H1 (cell line): ENCODE measurements at regions not wholly inside any gene's neighbourhood (a gene's known extent, or its start where the extent isn't known, plus 50 kb on each side); places are given as distances from the start of the nearest gene placed in this dataset.

Experiments used
- CTCF ChIA-PET: fragments of 300-600 bp; sonication (Branson Sonifier 250); formaldehyde crosslinking; loops from one replicate; lab custom pipeline; 2021; ENCODE audit not compliant: partially characterized antibody; lab: Charles Lee
- POLR2A ChIA-PET: fragments of 300-600 bp; sonication (Branson Sonifier 250); formaldehyde crosslinking; loops from one replicate; lab custom pipeline; 2021; ENCODE audit warnings: inconsistent platforms; ENCODE audit not compliant: partially characterized antibody; lab: Charles Lee
- DNase-seq, 2 experiments: peaks; one replicate each; pipeline versions ENCODE4 v3.0.0 to v3.0.0-alpha.2; 2010 to 2022; ENCODE audit warnings: low spot score in 2 of 2, low read depth in 1 of 2, mixed read lengths in 1 of 2
- FAIRE-seq: peaks from 2 replicates; lab custom pipeline; 2011; peaks lifted over from hg19 to GRCh38; lab: Jason Lieb, UNC
- H2AFZ ChIP-seq: 2 replicates; pipeline ENCODE4 v1.8.1; 2012; ENCODE audit warnings: low read length, inconsistent platforms
- H2AK5ac ChIP-seq: 2 replicates; pipeline ENCODE4 v1.6.1; 2013; ENCODE audit warnings: low read depth, low read length
- H2BK120ac ChIP-seq: replicated peaks from 2 replicates; pipeline ENCODE3; 2013; ENCODE audit warnings: low read depth, low read length, inconsistent platforms
- H2BK12ac ChIP-seq: 2 replicates; pipeline ENCODE4 v1.6.1; 2013; ENCODE audit warnings: low read depth, low read length
- H2BK15ac ChIP-seq: 2 replicates; pipeline ENCODE4 v1.6.1; 2013; ENCODE audit warnings: low read length
- H2BK20ac ChIP-seq: 2 replicates; pipeline ENCODE4 v1.6.1; 2013; ENCODE audit warnings: low read length
- H2BK5ac ChIP-seq: 2 replicates; pipeline ENCODE4 v1.6.1; 2013; ENCODE audit warnings: low read depth, low read length
- H3K14ac ChIP-seq: 2 replicates; pipeline ENCODE4 v1.6.1; 2013; ENCODE audit warnings: inconsistent platforms; ENCODE audit not compliant: insufficient read length
- H3K18ac ChIP-seq: 2 replicates; pipeline ENCODE4 v1.6.1; 2013; ENCODE audit warnings: low read length; ENCODE audit errors: extremely low read depth
- H3K23ac ChIP-seq: 2 replicates; pipeline ENCODE4 v1.6.1; 2013; ENCODE audit warnings: inconsistent platforms; ENCODE audit not compliant: insufficient read length
- H3K23me2 ChIP-seq: 2 replicates; pipeline ENCODE4 v1.6.1; 2013; ENCODE audit warnings: low read depth, low read length
- H3K27ac ChIP-seq: 2 replicates; pipeline ENCODE4 v1.6.1; 2011; ENCODE audit warnings: low read depth, low read length, inconsistent platforms
- H3K27me3 ChIP-seq, 4 experiments: replicated peaks in 1 of 4; 1 replicate in 1 of 4; 2 replicates in 3 of 4; pipeline versions ENCODE4 v1.6.1 to v1.8.1; 2011 to 2013; ENCODE audit warnings: low read length in 3 of 4, mild to moderate bottlenecking in 3 of 4, inconsistent platforms in 2 of 4, mixed read lengths in 2 of 4, moderate library complexity in 1 of 4; ENCODE audit not compliant: control insufficient read depth in 3 of 4, insufficient read depth in 3 of 4; ENCODE audit errors: extremely low read depth in 1 of 4
- H3K36me3 ChIP-seq, 4 experiments: 2 replicates each; pipeline versions ENCODE4 v1.6.1 to v1.8.1; 2011 to 2013; ENCODE audit warnings: mild to moderate bottlenecking in 4 of 4, low read length in 3 of 4, moderate library complexity in 2 of 4, control low read depth in 1 of 4, inconsistent platforms in 1 of 4; ENCODE audit not compliant: insufficient read depth in 4 of 4, control insufficient read depth in 2 of 4
- H3K4ac ChIP-seq: replicated peaks from 2 replicates; pipeline ENCODE3; 2013; ENCODE audit warnings: low read length, low read depth, mixed read lengths, inconsistent platforms; ENCODE audit not compliant: insufficient read length
- H3K4me1 ChIP-seq, 4 experiments: replicated peaks in 1 of 4; 1 replicate in 1 of 4; 2 replicates in 3 of 4; pipeline versions ENCODE4 v1.6.1 to v1.8.1; 2011 to 2013; ENCODE audit warnings: low read length in 3 of 4, inconsistent platforms in 2 of 4, mixed read lengths in 1 of 4; ENCODE audit not compliant: insufficient read depth in 4 of 4, control insufficient read depth in 3 of 4
- H3K4me2 ChIP-seq, 2 experiments: 2 replicates each; pipeline versions ENCODE4 v1.6.1 to v1.8.1; 2011 to 2013; ENCODE audit warnings: low read depth in 2 of 2, low read length in 2 of 2, control low read depth in 1 of 2, inconsistent platforms in 1 of 2, mild to moderate bottlenecking in 1 of 2; ENCODE audit not compliant: insufficient read depth in 1 of 2
- H3K4me3 ChIP-seq, 4 experiments: fragments of 200-600, 300-600 bp in 1 of 4; sonication (generic), shearing (Covaris generic), sonication (Bioruptor Twin) in 1 of 4; 2 replicates each; pipeline versions ENCODE4 v1.5.1 to v1.8.1; 2011 to 2016; ENCODE audit warnings: low read length in 4 of 4, low read depth in 3 of 4, control low read depth in 2 of 4, inconsistent platforms in 2 of 4, mild to moderate bottlenecking in 2 of 4, mixed read lengths in 1 of 4, moderate library complexity in 1 of 4; ENCODE audit not compliant: insufficient read depth in 2 of 4; ENCODE audit errors: extremely low read depth in 1 of 4
- H3K56ac ChIP-seq: replicated peaks from 2 replicates; pipeline ENCODE3; 2013; ENCODE audit warnings: low read depth, mild to moderate bottlenecking, mixed read lengths, low read length, inconsistent platforms; ENCODE audit not compliant: insufficient read length
- H3K79me1 ChIP-seq: 2 replicates; pipeline ENCODE4 v1.6.1; 2013; ENCODE audit warnings: low read depth, low read length, control low read depth
- H3K79me2 ChIP-seq, 2 experiments: 2 replicates each; pipeline versions ENCODE4 v1.6.1 to v1.8.1; 2012 to 2013; ENCODE audit warnings: low read length in 2 of 2, mild to moderate bottlenecking in 2 of 2, inconsistent platforms in 1 of 2; ENCODE audit not compliant: insufficient read depth in 2 of 2, control insufficient read depth in 1 of 2
- H3K9ac ChIP-seq, 4 experiments: replicated peaks in 1 of 4; 1 replicate in 1 of 4; 2 replicates in 3 of 4; pipeline versions ENCODE4 v1.6.1 to v1.8.1; 2011 to 2013; ENCODE audit warnings: low read depth in 3 of 4, low read length in 3 of 4, control low read depth in 2 of 4, mild to moderate bottlenecking in 2 of 4, moderate library complexity in 2 of 4, inconsistent platforms in 1 of 4; ENCODE audit errors: extremely low read depth in 1 of 4
- H3K9me3 ChIP-seq, 2 experiments: 2 replicates each; pipeline versions ENCODE4 v1.6.1 to v1.8.1; 2012 to 2013; ENCODE audit warnings: mild to moderate bottlenecking in 2 of 2, moderate library complexity in 2 of 2, control low read depth in 1 of 2, inconsistent platforms in 1 of 2, low read depth in 1 of 2, low read length in 1 of 2, mixed read lengths in 1 of 2; ENCODE audit not compliant: insufficient read depth in 2 of 2
- H4K20me1 ChIP-seq, 2 experiments: replicated peaks in 1 of 2; 2 replicates each; pipeline versions ENCODE3 to v1.8.1; 2011 to 2013; ENCODE audit warnings: inconsistent platforms in 2 of 2, low read length in 2 of 2, mild to moderate bottlenecking in 1 of 2; ENCODE audit not compliant: insufficient read depth in 2 of 2, control insufficient read depth in 1 of 2
- H4K5ac ChIP-seq: 2 replicates; pipeline ENCODE4 v1.6.1; 2013; ENCODE audit warnings: low read length, low read depth, mixed read lengths, inconsistent platforms; ENCODE audit not compliant: insufficient read length
- H4K8ac ChIP-seq: 2 replicates; pipeline ENCODE4 v1.8.0; 2013; ENCODE audit warnings: mild to moderate bottlenecking, moderate library complexity, low read length, inconsistent platforms; ENCODE audit not compliant: insufficient read depth; ENCODE audit errors: extremely low read depth
- H4K91ac ChIP-seq: replicated peaks from 2 replicates; pipeline ENCODE3; 2013; ENCODE audit warnings: low read length, mixed read lengths, inconsistent platforms; ENCODE audit not compliant: insufficient read length
- ATF3 ChIP-seq: IDR thresholded peaks from 2 replicates; pipeline ENCODE4 v1.6.1; 2011; ENCODE audit warnings: low read depth, mild to moderate bottlenecking, low read length; ENCODE audit not compliant: insufficient read depth
- GABPA ChIP-seq: IDR thresholded peaks from 2 replicates; pipeline ENCODE4 v1.6.1; 2011; ENCODE audit warnings: mild to moderate bottlenecking, low read length, moderate library complexity, borderline replicate concordance; ENCODE audit not compliant: insufficient read depth
- HDAC2 ChIP-seq, 2 experiments: fragments of 300-600 bp in 1 of 2; sonication (generic) in 1 of 2; IDR thresholded peaks; 2 replicates each; pipeline ENCODE4 v1.6.1; 2011 to 2012; ENCODE audit warnings: low read depth in 2 of 2, low read length in 2 of 2, mild to moderate bottlenecking in 2 of 2, moderate library complexity in 2 of 2, borderline replicate concordance in 1 of 2, inconsistent platforms in 1 of 2
- JUND ChIP-seq: IDR thresholded peaks from 2 replicates; pipeline ENCODE4 v1.6.1; 2011; ENCODE audit warnings: mild to moderate bottlenecking, improper control_type of control experiment, low read length
- POLR2A ChIP-seq, 2 experiments: IDR thresholded peaks; 1 replicate in 1 of 2; 2 replicates in 1 of 2; pipeline ENCODE4 v1.6.1; 2011; ENCODE audit warnings: low read depth in 2 of 2, low read length in 2 of 2, mild to moderate bottlenecking in 2 of 2; ENCODE audit errors: control extremely low read depth in 1 of 2
- SAP30 ChIP-seq: fragments of 300-600 bp; sonication (generic); IDR thresholded peaks from 2 replicates; pipeline ENCODE4 v1.7.1; 2012; ENCODE audit warnings: low read length, moderate library complexity, mild to moderate bottlenecking, inconsistent platforms; ENCODE audit not compliant: insufficient read depth, insufficient replicate concordance
- TBP ChIP-seq: IDR thresholded peaks from 2 replicates; pipeline ENCODE4 v1.6.1; 2011; ENCODE audit warnings: low read depth, low read length, improper control_type of control experiment
- WGBS, 2 experiments: shearing (Covaris generic) in 1 of 2; methylation state at CpG; one replicate each; pipeline versions ENCODE4 v1.1.6 to v1.1.7; 2013 to 2015; ENCODE audit warnings: low lambda C conversion rate in 2 of 2, mixed read lengths in 2 of 2, inconsistent platforms in 1 of 2, low coverage in 1 of 2, missing lambda C conversion rate in 1 of 2; ENCODE audit not compliant: insufficient replicate concordance in 2 of 2, insufficient coverage in 1 of 2, insufficient read length in 1 of 2; ENCODE audit errors: extremely low coverage in 1 of 2, missing lambda C conversion rate in 1 of 2; 5-methylcytosine and 5-hydroxymethylcytosine counted together

- no peak overlapping the region for H2BK5ac ChIP-seq
- no peaks in the 10 kb centered on the region for H3K9me3 ChIP-seq
- no peak overlapping the region for H3K9ac ChIP-seq
- no peaks in the 10 kb centered on the region for H3K79me2 ChIP-seq
- no peaks in the 10 kb centered on the region for H3K36me3 ChIP-seq
- no peak overlapping the region for H4K91ac ChIP-seq
- no peak overlapping the region for H3K14ac ChIP-seq
- no peak overlapping the region for H2BK120ac ChIP-seq
- H4K20me1 ChIP-seq, result no peaks in the 10 kb centered on the region
- peak overlapping the region; percentile 74; the same call in 1 of the 2 replicates for H2AFZ ChIP-seq
- no peak overlapping the region for H3K4me2 ChIP-seq
- no peak overlapping the region for H3K4me3 ChIP-seq
- POLR2A ChIA-PET, result interaction anchor here (0.8 kb wide), 1 partner anchor 11 kb away, joined by 3 read pairs; no protein-coding TSS in a partner anchor
- H3K4me1 ChIP-seq, result peaks cover 0 to 1% (median 0%) of the 10 kb centered on the region in 4 experiments; a peak in 3 of 7 replicates
- CTCF ChIA-PET, result interaction anchor here (1.6 kb wide), 1 partner anchor 36 kb away, joined by 3 read pairs; no protein-coding TSS in a partner anchor
- no peak overlapping the region for H3K27ac ChIP-seq
- H4K8ac ChIP-seq, result no peak overlapping the region
- no peak overlapping the region for H3K56ac ChIP-seq
- DNase-seq, result no peak
- no peak overlapping the region for H2BK20ac ChIP-seq
- no peaks in the 10 kb centered on the region for H3K23me2 ChIP-seq
- H3K18ac ChIP-seq, result no peak overlapping the region
- no peaks in the 10 kb centered on the region for H3K79me1 ChIP-seq
- no peaks in the 10 kb centered on the region for H3K27me3 ChIP-seq
- no peak for TF ChIP-seq GABPA
- TF ChIP-seq JUND, result no peak
- TF ChIP-seq ATF3, result no peak
- TF ChIP-seq POLR2A (IDR thresholded peaks at IDR 0.05; ENCODE audit: control extremely low read depth in 1 of 2, low read depth in 2 of 2, low read length in 2 of 2), result no peak
- TF ChIP-seq SAP30, result no peak
- TF ChIP-seq TBP, result no peak
- no peak for TF ChIP-seq HDAC2 (IDR thresholded peaks at IDR 0.05; ENCODE audit: borderline replicate concordance in 1 of 2, low read depth in 2 of 2, low read length in 2 of 2)
- no peak overlapping the region for H4K5ac ChIP-seq
- H3K4ac ChIP-seq, result no peak overlapping the region
- FAIRE-seq, result peak; percentile 76
- WGBS, 2 experiments, result 39% methylated on average over 4 of the region's 4 CpGs; no CpG with 5 or more reads in 1 of the 2 experiments
- no peak overlapping the region for H2BK12ac ChIP-seq
- no peak overlapping the region for H3K23ac ChIP-seq
- H2BK15ac ChIP-seq, result no peak overlapping the region
- no peak overlapping the region for H2AK5ac ChIP-seq
Observed at GRCh38 chr18:5759194-5759593, 136.1 kb downstream of the TMEM200C start.
